PFSK-1 (cell line): ENCODE measurements at regions not wholly inside any gene's neighbourhood (a gene's known extent, or its start where the extent isn't known, plus 50 kb on each side); places are given as distances from the start of the nearest gene placed in this dataset.

Experiments
- POLR2AphosphoS5 ChIP-seq: IDR thresholded peaks from 2 replicates; pipeline ENCODE4 v1.6.1; 2012; ENCODE audit warnings: low read depth, mild to moderate bottlenecking, control low read depth, low read length, moderate library complexity
- TAF1 ChIP-seq: IDR thresholded peaks from 2 replicates; pipeline ENCODE4 v1.6.1; 2012; ENCODE audit warnings: low read length, control low read depth, borderline replicate concordance; ENCODE audit not compliant: insufficient read depth
- TF ChIP-seq, protein P1 (sequence below), 2 experiments: IDR thresholded peaks; 2 replicates each; pipeline versions ENCODE4 v1.6.1 to v1.8.0; 2011 to 2012; ENCODE audit warnings: low read depth in 2 of 2, low read length in 2 of 2, control low read depth in 1 of 2, inconsistent platforms in 1 of 2, mild to moderate bottlenecking in 1 of 2, moderate library complexity in 1 of 2; ENCODE audit not compliant: insufficient read depth in 1 of 2

- TF ChIP-seq POLR2AphosphoS5 (no peak), TAF1 (no peak)
- TF ChIP-seq, protein P1, sequence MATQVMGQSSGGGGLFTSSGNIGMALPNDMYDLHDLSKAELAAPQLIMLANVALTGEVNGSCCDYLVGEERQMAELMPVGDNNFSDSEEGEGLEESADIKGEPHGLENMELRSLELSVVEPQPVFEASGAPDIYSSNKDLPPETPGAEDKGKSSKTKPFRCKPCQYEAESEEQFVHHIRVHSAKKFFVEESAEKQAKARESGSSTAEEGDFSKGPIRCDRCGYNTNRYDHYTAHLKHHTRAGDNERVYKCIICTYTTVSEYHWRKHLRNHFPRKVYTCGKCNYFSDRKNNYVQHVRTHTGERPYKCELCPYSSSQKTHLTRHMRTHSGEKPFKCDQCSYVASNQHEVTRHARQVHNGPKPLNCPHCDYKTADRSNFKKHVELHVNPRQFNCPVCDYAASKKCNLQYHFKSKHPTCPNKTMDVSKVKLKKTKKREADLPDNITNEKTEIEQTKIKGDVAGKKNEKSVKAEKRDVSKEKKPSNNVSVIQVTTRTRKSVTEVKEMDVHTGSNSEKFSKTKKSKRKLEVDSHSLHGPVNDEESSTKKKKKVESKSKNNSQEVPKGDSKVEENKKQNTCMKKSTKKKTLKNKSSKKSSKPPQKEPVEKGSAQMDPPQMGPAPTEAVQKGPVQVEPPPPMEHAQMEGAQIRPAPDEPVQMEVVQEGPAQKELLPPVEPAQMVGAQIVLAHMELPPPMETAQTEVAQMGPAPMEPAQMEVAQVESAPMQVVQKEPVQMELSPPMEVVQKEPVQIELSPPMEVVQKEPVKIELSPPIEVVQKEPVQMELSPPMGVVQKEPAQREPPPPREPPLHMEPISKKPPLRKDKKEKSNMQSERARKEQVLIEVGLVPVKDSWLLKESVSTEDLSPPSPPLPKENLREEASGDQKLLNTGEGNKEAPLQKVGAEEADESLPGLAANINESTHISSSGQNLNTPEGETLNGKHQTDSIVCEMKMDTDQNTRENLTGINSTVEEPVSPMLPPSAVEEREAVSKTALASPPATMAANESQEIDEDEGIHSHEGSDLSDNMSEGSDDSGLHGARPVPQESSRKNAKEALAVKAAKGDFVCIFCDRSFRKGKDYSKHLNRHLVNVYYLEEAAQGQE (IDR thresholded peaks at IDR 0.05; ENCODE audit: insufficient read depth in 1 of 2, low read depth in 2 of 2, low read length in 2 of 2), result no peak
Observed at GRCh38 chr7:128162666-128163065, 78.4 kb upstream of the LEP start.
